Activated B cell treated with CpG ODN at 0.5 μM for 24 hours (primary cell): ENCODE measurements at regions not wholly inside any gene's neighbourhood (a gene's known extent, or its start where the extent isn't known, plus 50 kb on each side); places are given as distances from the start of the nearest gene placed in this dataset.

ENCODE experiments used
- ATAC-seq: fragments of 200-7000 bp; cut with Tn5 transposase; one replicate; pipeline ENCODE4 v1.10.0; 2021; ENCODE audit warnings: low read depth, mild to moderate bottlenecking, moderate library complexity
- CTCF ChIA-PET: fragments of 350-600 bp; sonication (Branson Sonifier 250); formaldehyde crosslinking; loops from one replicate; lab custom pipeline; 2021; ENCODE audit warnings: antibody characterized with exemption; lab: Charles Lee
- POLR2A ChIA-PET: fragments of 350-600 bp; sonication (Branson Sonifier 250); formaldehyde crosslinking; loops from one replicate; lab custom pipeline; 2021; ENCODE audit warnings: antibody characterized with exemption; lab: Charles Lee
- DNase-seq: peaks from one replicate; pipeline ENCODE4 v3.0.0; 2022
- H3K27ac Mint-ChIP-seq: one replicate; pipeline ENCODE4 v1.8.0; 2020; ENCODE audit warnings: mixed read lengths
- H3K27me3 Mint-ChIP-seq: one replicate; pipeline ENCODE4 v1.8.0; 2021; ENCODE audit warnings: mixed read lengths
- H3K36me3 Mint-ChIP-seq: one replicate; pipeline ENCODE4 v1.8.0; 2021; ENCODE audit warnings: low read depth, mixed read lengths
- H3K4me1 Mint-ChIP-seq: one replicate; pipeline ENCODE4 v1.8.0; 2021; ENCODE audit warnings: mixed read lengths
- H3K4me3 Mint-ChIP-seq: one replicate; pipeline ENCODE4 v1.8.0; 2020; ENCODE audit warnings: mild to moderate bottlenecking, mixed read lengths
- H3K9me3 Mint-ChIP-seq: one replicate; pipeline ENCODE4 v1.8.0; 2020; ENCODE audit warnings: mixed read lengths
- intact Hi-C: fragments of 100-400 bp; cut with micrococcal nuclease; formaldehyde crosslinking; loops from one replicate; pipeline ENCODE4 v1.15.1; 2024
- TF ChIP-seq, protein P1 (sequence below): fragments of 200-600 bp; IDR thresholded peaks from one replicate; pipeline ENCODE4 v1.8.0; 2022; ENCODE audit warnings: antibody characterized with exemption, mild to moderate bottlenecking

DNA sequence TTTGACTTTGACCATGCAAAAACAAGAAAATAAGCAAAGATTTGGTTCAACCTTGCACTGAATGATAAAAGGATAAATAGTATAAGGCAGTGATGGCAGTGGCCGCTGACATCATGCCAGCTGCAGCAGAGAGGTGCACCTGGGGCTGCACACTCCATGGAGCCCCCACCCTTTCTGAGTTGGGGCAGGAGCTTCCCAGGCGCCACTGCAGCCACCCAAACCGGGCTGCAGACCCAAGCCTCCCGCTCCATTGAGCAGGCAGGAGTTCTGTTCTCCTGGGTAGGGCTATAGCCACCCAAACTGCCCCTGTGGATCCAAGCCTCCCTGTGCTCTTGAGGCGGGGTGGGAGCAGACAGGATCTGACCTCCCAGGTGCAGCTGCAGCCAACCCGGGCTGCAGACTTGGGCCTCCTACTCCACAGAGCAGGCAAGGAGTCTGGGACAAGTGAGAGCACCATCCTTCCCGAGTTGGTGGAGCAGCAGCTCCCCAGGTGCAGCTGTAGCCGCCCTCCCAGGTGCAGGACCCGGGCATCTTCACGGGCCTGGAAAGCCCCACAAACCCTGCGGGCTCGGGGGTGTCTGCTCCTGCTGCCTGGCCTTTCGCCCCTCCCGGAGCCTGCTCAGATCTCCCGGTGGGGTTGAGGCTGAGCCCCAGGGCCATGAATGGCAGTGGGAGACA lies 537.9 kb downstream of the TENT5A start:
- Mint-ChIP-seq H3K27me3 (no peaks in the 10 kb centered on the region), H3K4me3 (no peak overlapping the region), H3K9me3 (peaks cover 9% of the 10 kb centered on the region), H3K36me3 (no peaks in the 10 kb centered on the region), H3K27ac (no peak overlapping the region), H3K4me1 (no peaks in the 10 kb centered on the region)
- TF ChIP-seq, protein P1, sequence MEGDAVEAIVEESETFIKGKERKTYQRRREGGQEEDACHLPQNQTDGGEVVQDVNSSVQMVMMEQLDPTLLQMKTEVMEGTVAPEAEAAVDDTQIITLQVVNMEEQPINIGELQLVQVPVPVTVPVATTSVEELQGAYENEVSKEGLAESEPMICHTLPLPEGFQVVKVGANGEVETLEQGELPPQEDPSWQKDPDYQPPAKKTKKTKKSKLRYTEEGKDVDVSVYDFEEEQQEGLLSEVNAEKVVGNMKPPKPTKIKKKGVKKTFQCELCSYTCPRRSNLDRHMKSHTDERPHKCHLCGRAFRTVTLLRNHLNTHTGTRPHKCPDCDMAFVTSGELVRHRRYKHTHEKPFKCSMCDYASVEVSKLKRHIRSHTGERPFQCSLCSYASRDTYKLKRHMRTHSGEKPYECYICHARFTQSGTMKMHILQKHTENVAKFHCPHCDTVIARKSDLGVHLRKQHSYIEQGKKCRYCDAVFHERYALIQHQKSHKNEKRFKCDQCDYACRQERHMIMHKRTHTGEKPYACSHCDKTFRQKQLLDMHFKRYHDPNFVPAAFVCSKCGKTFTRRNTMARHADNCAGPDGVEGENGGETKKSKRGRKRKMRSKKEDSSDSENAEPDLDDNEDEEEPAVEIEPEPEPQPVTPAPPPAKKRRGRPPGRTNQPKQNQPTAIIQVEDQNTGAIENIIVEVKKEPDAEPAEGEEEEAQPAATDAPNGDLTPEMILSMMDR = no peak
- ATAC-seq = no peak
- intact Hi-C loops = no loop called here
- DNase-seq = no peak
- ChIA-PET POLR2A (no interaction called here), CTCF (no interaction called here)

DNA sequence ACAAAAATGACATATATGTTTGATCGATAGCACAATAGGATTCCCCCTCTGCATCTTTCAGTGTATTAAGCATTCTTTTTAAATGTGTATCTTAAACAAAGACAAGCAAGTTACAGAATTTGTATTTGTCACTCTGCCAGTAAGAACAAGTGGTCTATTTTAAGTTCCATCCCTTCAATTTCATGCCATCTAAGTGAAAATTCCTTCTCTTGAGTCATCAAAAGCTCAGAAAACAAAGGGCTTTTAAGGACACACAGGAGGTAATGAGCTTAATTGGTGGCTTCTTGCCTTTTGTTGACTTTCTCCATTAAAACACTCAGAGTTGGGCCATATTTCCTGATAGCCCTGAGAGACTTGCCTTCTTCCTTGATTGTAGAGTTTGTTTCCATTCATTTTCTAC lies 547.8 kb downstream of the TENT5A start:
- no peak for ATAC-seq
- H3K36me3 Mint-ChIP-seq = no peaks in the 10 kb centered on the region
- H3K4me3 Mint-ChIP-seq = no peak overlapping the region
- POLR2A ChIA-PET = no interaction called here
- H3K27me3 Mint-ChIP-seq = no peaks in the 10 kb centered on the region
- CTCF ChIA-PET = no interaction called here
- DNase-seq = no peak
- TF ChIP-seq, protein P1 = no peak
- H3K27ac Mint-ChIP-seq = no peak overlapping the region
- peaks cover 18% of the 10 kb centered on the region for H3K9me3 Mint-ChIP-seq
- no peaks in the 10 kb centered on the region for H3K4me1 Mint-ChIP-seq
- intact Hi-C loops = no loop called here

- Mint-ChIP-seq H3K27me3 (no peaks in the 10 kb centered on the region), H3K4me3 (no peak overlapping the region), H3K4me1 (no peaks in the 10 kb centered on the region), H3K9me3 (peaks cover 2% of the 10 kb centered on the region), H3K27ac (no peak overlapping the region), H3K36me3 (no peaks in the 10 kb centered on the region)
- ChIA-PET POLR2A (no interaction called here), CTCF (no interaction called here)
- TF ChIP-seq, protein P1 = no peak
- ATAC-seq = no peak
- intact Hi-C loops = no loop called here
- no peak for DNase-seq
Observed at GRCh38 chr6:81194374-81194773, 558.1 kb downstream of the TENT5A start.

DNA sequence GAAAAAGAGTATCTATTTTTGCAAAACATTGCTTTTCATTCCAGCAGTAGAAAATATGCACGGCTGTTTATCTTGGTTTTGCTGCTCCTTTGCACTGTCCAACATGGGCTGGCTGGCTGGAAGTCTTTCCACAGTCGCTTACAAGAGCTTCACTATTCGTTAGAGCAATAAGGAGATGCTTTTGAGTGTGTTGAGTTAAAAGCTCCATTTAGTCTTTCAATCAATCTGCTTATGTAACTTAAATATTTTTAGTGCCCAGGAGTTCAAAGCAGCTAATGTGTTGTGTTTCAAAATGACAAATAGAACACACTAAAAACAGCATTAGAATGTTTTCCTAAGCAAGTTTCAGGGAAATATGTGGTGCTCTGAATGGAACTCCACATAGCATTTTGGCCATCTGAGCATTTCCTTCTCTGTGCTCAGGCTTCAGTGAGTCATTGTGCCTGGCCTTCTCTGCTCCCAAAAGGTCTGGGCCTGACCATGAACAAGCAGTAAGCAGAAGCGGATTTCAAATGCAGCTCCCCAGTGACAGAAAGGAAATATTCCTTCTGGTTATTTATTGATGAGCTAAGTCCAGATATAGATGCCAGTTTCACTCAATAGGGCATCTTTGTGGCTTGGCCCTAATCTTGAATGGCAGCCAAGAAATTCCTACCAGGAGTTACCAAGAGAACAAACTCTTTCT lies 580.3 kb downstream of the TENT5A start:
- Mint-ChIP-seq H3K27ac (no peak overlapping the region), H3K36me3 (no peaks in the 10 kb centered on the region), H3K4me1 (no peaks in the 10 kb centered on the region), H3K27me3 (no peaks in the 10 kb centered on the region), H3K9me3 (no peaks in the 10 kb centered on the region), H3K4me3 (no peak overlapping the region)
- ChIA-PET POLR2A (no interaction called here), CTCF (no interaction called here)
- TF ChIP-seq, protein P1 = no peak
- DNase-seq = no peak
- no peak for ATAC-seq
- intact Hi-C loops = no loop called here

GRCh38 chr6:81169166-81169565 lies 583.3 kb downstream of the TENT5A start:
- no peak for ATAC-seq

More at GRCh38 chr6:81169166-81169565, 583.3 kb downstream of the TENT5A start:
- intact Hi-C loops = no loop called here
- no peak overlapping the region for H3K4me3 Mint-ChIP-seq
- DNase-seq = no peak
- ChIA-PET CTCF (no interaction called here), POLR2A (interaction anchor here (0.7 kb wide), 1 partner anchor 1460 kb away, joined by 3 read pairs; no protein-coding TSS in a partner anchor)
- no peaks in the 10 kb centered on the region for H3K9me3 Mint-ChIP-seq
- H3K27me3 Mint-ChIP-seq = no peaks in the 10 kb centered on the region
- H3K36me3 Mint-ChIP-seq = no peaks in the 10 kb centered on the region
- no peaks in the 10 kb centered on the region for H3K4me1 Mint-ChIP-seq
- no peak overlapping the region for H3K27ac Mint-ChIP-seq
- TF ChIP-seq, protein P1 = no peak
